ENCODE measurements at regions not wholly inside any gene's neighbourhood (a gene's known extent, or its start where the extent isn't known, plus 50 kb on each side); places are given as distances from the start of the nearest gene placed in this dataset.

DNA sequence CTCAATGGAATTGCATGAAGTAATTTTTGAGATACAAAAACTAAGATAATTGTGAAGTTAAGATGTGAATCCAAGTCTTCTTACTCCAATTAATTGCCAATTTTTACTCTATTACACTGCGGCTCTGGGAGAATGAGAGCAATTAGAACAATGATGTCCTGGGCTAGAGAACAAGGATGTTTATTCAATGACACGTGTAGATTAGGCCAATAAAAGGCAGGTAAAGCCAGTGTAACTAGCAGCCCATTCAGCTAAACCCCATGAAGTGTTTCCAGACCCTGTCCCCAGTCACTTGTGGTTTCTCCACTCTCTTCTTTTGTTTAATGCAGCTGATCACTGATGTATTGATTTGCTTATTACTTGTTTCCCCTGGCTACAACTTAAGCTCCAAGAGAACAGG, 381.1 kb upstream of the ARHGEF26 start:
- no peak for TF ChIP-seq EP300 (IDR thresholded peaks at IDR 0.05)
- TF ChIP-seq, protein P1, sequence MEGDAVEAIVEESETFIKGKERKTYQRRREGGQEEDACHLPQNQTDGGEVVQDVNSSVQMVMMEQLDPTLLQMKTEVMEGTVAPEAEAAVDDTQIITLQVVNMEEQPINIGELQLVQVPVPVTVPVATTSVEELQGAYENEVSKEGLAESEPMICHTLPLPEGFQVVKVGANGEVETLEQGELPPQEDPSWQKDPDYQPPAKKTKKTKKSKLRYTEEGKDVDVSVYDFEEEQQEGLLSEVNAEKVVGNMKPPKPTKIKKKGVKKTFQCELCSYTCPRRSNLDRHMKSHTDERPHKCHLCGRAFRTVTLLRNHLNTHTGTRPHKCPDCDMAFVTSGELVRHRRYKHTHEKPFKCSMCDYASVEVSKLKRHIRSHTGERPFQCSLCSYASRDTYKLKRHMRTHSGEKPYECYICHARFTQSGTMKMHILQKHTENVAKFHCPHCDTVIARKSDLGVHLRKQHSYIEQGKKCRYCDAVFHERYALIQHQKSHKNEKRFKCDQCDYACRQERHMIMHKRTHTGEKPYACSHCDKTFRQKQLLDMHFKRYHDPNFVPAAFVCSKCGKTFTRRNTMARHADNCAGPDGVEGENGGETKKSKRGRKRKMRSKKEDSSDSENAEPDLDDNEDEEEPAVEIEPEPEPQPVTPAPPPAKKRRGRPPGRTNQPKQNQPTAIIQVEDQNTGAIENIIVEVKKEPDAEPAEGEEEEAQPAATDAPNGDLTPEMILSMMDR (IDR thresholded peaks at IDR 0.05), result no peak

All from suprapubic skin (tissue), 3 donors.